K562 (cell line): ENCODE measurements at regions not wholly inside any gene's neighbourhood (a gene's known extent, or its start where the extent isn't known, plus 50 kb on each side); places are given as distances from the start of the nearest gene placed in this dataset.

Experiments
- CREB3L1 ChIP-seq: fragments of 450-650 bp; IDR thresholded peaks from 2 replicates; pipeline ENCODE4 v1.6.1; 2014; ENCODE audit warnings: low read depth, mild to moderate bottlenecking, moderate library complexity, borderline replicate concordance
- HSF4 ChIP-seq: fragments of 250-450 bp; sonication (Bioruptor Pico); IDR thresholded peaks from 2 replicates; pipeline ENCODE4 v2.1.2; 2022; ENCODE audit warnings: mild to moderate bottlenecking, moderate library complexity, borderline replicate concordance
- ZBTB40 ChIP-seq, 2 experiments: fragments of 450-650 bp in 1 of 2; sonication (generic) in 1 of 2; formaldehyde crosslinking in 1 of 2; IDR thresholded peaks; 2 replicates each; pipeline versions ENCODE4 v1.7.1 to v1.9.0; 2016 to 2022; ENCODE audit warnings: inconsistent platforms in 1 of 2, mild to moderate bottlenecking in 1 of 2, missing genetic modification reagents in 1 of 2
- ZFP36 ChIP-seq: fragments of 150-350 bp; IDR thresholded peaks from 2 replicates; pipeline ENCODE4 v1.6.1; 2018; ENCODE audit warnings: low read length, low read depth; ENCODE audit not compliant: partially characterized antibody

- TF ChIP-seq ZBTB40 (IDR thresholded peaks at IDR 0.05) (no peak), ZBTB40 (CRISPR knock-in tag; IDR thresholded peaks at IDR 0.05) (no peak), ZFP36 (no peak), HSF4 (CRISPR knock-in tag) (no peak), CREB3L1 (no peak)
These were observed 85.5 kb upstream of the VANGL1 start (continued) for GRCh38 chr1:115556236-115556635.
